HG03354 (cell line): ENCODE measurements at regions not wholly inside any gene's neighbourhood (a gene's known extent, or its start where the extent isn't known, plus 50 kb on each side); places are given as distances from the start of the nearest gene placed in this dataset.

ENCODE experiments used
- ATAC-seq: cut with Tn5 transposase; IDR thresholded peaks from one replicate; pipeline ENCODE4 v1.9.1; 2021; ENCODE audit warnings: mild to moderate bottlenecking; ENCODE audit not compliant: unreplicated experiment, poor library complexity, severe bottlenecking

- ATAC-seq = no peak
Measured at GRCh38 chr12:38253778-38254177, 62.8 kb upstream of the ALG10B start.

- no peak for ATAC-seq
Measured at GRCh38 chr12:38258411-38258810, 58.2 kb upstream of the ALG10B start.
